ENCODE measurements at regions not wholly inside any gene's neighbourhood (a gene's known extent, or its start where the extent isn't known, plus 50 kb on each side); places are given as distances from the start of the nearest gene placed in this dataset.

DNA sequence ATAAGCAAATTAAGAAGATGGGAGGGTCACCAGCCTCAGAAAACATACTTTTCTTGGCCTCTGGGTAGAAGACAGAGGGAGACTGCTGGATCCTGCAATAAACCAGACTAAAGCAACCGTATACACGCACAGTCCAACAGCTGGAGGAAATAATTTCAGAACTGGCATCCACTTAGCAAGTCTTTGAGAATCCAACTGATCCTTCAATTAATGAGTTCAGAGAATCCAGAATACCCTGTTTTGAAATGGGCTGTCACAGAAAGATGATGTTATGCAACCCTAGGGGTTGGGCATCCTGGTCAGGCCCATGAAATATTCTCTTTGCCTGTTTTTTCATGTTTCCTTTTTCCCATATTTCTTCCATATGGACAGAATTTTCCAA is 134.0 kb upstream of the MAGI3 start:
- TF ChIP-seq, protein P1, sequence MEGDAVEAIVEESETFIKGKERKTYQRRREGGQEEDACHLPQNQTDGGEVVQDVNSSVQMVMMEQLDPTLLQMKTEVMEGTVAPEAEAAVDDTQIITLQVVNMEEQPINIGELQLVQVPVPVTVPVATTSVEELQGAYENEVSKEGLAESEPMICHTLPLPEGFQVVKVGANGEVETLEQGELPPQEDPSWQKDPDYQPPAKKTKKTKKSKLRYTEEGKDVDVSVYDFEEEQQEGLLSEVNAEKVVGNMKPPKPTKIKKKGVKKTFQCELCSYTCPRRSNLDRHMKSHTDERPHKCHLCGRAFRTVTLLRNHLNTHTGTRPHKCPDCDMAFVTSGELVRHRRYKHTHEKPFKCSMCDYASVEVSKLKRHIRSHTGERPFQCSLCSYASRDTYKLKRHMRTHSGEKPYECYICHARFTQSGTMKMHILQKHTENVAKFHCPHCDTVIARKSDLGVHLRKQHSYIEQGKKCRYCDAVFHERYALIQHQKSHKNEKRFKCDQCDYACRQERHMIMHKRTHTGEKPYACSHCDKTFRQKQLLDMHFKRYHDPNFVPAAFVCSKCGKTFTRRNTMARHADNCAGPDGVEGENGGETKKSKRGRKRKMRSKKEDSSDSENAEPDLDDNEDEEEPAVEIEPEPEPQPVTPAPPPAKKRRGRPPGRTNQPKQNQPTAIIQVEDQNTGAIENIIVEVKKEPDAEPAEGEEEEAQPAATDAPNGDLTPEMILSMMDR (conservative IDR thresholded peaks at IDR 0.05; ENCODE audit: low read depth, low read length), result no peak
- TF ChIP-seq EZH2 (IDR thresholded peaks at IDR 0.05; ENCODE audit: low read length, unreplicated experiment) (no peak), EZH2phosphoT487 (IDR thresholded peaks at IDR 0.05; ENCODE audit: borderline replicate concordance, low read length) (no peak)

All from PC-3 (cell line).